HepG2 (cell line): ENCODE measurements at regions not wholly inside any gene's neighbourhood (a gene's known extent, or its start where the extent isn't known, plus 50 kb on each side); places are given as distances from the start of the nearest gene placed in this dataset.

Experiments
- ATAC-seq: fragments of 200-7000 bp; cut with Tn5 transposase; 3 replicates; pipeline ENCODE4 v1.9.1; 2020; ENCODE audit warnings: mild to moderate bottlenecking, moderate library complexity
- BruUV-seq: library from RNA; stranded (reverse); fragments of 400-500 nt; replicated peaks from 2 replicates; lab custom pipeline; 2021; lab: Mats Ljungman, UMichigan
- CTCF ChIA-PET: fragments of 300-600 bp; formaldehyde crosslinking; extraction: SDS; loops from one replicate; lab custom pipeline; 2021; ENCODE audit warnings: low total read pairs, inconsistent platforms, low intra/inter-chr PET ratio; lab: Yijun Ruan, JAX
- POLR2A ChIA-PET: fragments of 350-600 bp; sonication (Branson Sonifier 250); formaldehyde crosslinking; loops from one replicate; lab custom pipeline; 2020; ENCODE audit warnings: antibody characterized with exemption, inconsistent platforms; lab: Yijun Ruan, JAX
- DNase-seq: peaks from one replicate; pipeline ENCODE4 v3.0.0-alpha.2; 2015; ENCODE audit warnings: low spot score
- FAIRE-seq: peaks from 3 replicates; lab custom pipeline; 2011; peaks lifted over from hg19 to GRCh38; lab: Jason Lieb, UNC
- H2AFZ ChIP-seq: one replicate; pipeline ENCODE4 v1.6.1; 2011; ENCODE audit warnings: low read length, inconsistent platforms
- H3K27ac ChIP-seq: fragments of 300-600 bp; 3 replicates; pipeline ENCODE4 v1.8.0; 2011; ENCODE audit warnings: mixed run types, mild to moderate bottlenecking, mixed read lengths, low read length, inconsistent platforms; ENCODE audit not compliant: insufficient read depth; ENCODE audit errors: extremely low read length
- H3K27me3 ChIP-seq, 2 experiments: fragments of 200-600 bp in 1 of 2; 2 replicates in 1 of 2; 3 replicates in 1 of 2; pipeline versions ENCODE4 v1.6.0 to v1.8.0; 2011; ENCODE audit warnings: low read length in 2 of 2, mild to moderate bottlenecking in 2 of 2, moderate library complexity in 2 of 2, inconsistent platforms in 1 of 2; ENCODE audit not compliant: insufficient read depth in 2 of 2, control insufficient read depth in 1 of 2
- H3K36me3 ChIP-seq, 2 experiments: fragments of 200-600 bp in 1 of 2; replicated peaks in 1 of 2; 2 replicates in 1 of 2; 3 replicates in 1 of 2; pipeline versions ENCODE4 v1.5.1 to v1.8.0; 2011; ENCODE audit warnings: low read length in 2 of 2, inconsistent platforms in 1 of 2; ENCODE audit not compliant: insufficient read depth in 2 of 2, control insufficient read depth in 1 of 2
- H3K4me1 ChIP-seq: 2 replicates; pipeline ENCODE4 v1.5.1; 2012; ENCODE audit warnings: low read length, inconsistent platforms; ENCODE audit not compliant: insufficient read depth
- H3K4me2 ChIP-seq: 2 replicates; pipeline ENCODE4 v1.6.0; 2011; ENCODE audit warnings: low read depth, low read length, inconsistent platforms
- H3K4me3 ChIP-seq, 3 experiments: fragments of 200-600 bp in 1 of 3; sonication (generic), shearing (Covaris generic) in 1 of 3; replicated peaks in 1 of 3; 2 replicates each; pipeline ENCODE4 v1.5.1; 2011 to 2016; ENCODE audit warnings: low read length in 3 of 3, inconsistent platforms in 2 of 3, low read depth in 2 of 3, mild to moderate bottlenecking in 2 of 3, control low read depth in 1 of 3, mixed read lengths in 1 of 3; ENCODE audit not compliant: insufficient read depth in 1 of 3
- H3K79me2 ChIP-seq: one replicate; pipeline ENCODE4 v1.6.1; 2011; ENCODE audit warnings: low read length, inconsistent platforms; ENCODE audit not compliant: insufficient read depth
- H3K9ac ChIP-seq: 2 replicates; pipeline ENCODE4 v1.6.0; 2011; ENCODE audit warnings: mild to moderate bottlenecking, low read depth, low read length, inconsistent platforms; ENCODE audit not compliant: insufficient read depth
- H3K9me3 ChIP-seq: 2 replicates; pipeline ENCODE4 v1.5.1; 2012; ENCODE audit warnings: mild to moderate bottlenecking, low read length
- H4K20me1 ChIP-seq: 2 replicates; pipeline ENCODE4 v1.6.0; 2011; ENCODE audit warnings: inconsistent platforms, mild to moderate bottlenecking, low read length, moderate library complexity; ENCODE audit not compliant: insufficient read depth
- AKAP8 ChIP-seq: sonication (generic); formaldehyde crosslinking; IDR thresholded peaks from 2 replicates; pipeline ENCODE4 v1.5.1; 2020; ENCODE audit warnings: mild to moderate bottlenecking, missing genetic modification reagents
- BRCA1 ChIP-seq: sonication (generic); formaldehyde crosslinking; IDR thresholded peaks from 2 replicates; pipeline ENCODE4 v1.4.0; 2020; ENCODE audit warnings: missing genetic modification reagents
- CENPT ChIP-seq: sonication (generic); formaldehyde crosslinking; IDR thresholded peaks from 2 replicates; pipeline ENCODE4 v1.8.0; 2022; ENCODE audit warnings: low read depth, mild to moderate bottlenecking, moderate library complexity, missing genetic modification reagents
- DNMT3B ChIP-seq: conservative IDR thresholded peaks from 2 replicates; pipeline ENCODE4 v1.6.1; 2016; ENCODE audit warnings: missing biosample characterization, control low read depth
- EEA1 ChIP-seq: sonication (generic); formaldehyde crosslinking; IDR thresholded peaks from 2 replicates; pipeline ENCODE4 v1.5.1; 2020; ENCODE audit warnings: mild to moderate bottlenecking, missing genetic modification reagents, borderline replicate concordance
- FOXA3 ChIP-seq: IDR thresholded peaks from 2 replicates; pipeline ENCODE4 v1.6.1; 2016; ENCODE audit warnings: missing genetic modification reagents, missing compliant biosample characterization
- FOXO1 ChIP-seq: sonication (generic); formaldehyde crosslinking; IDR thresholded peaks from 2 replicates; pipeline ENCODE4 v1.4.0; 2020; ENCODE audit warnings: missing genetic modification reagents
- GATAD1 ChIP-seq: IDR thresholded peaks from 2 replicates; pipeline ENCODE4 v1.6.1; 2016; ENCODE audit warnings: missing genetic modification reagents, missing compliant biosample characterization
- MXD4 ChIP-seq: IDR thresholded peaks from 2 replicates; pipeline ENCODE4 v1.6.1; 2016; ENCODE audit warnings: mild to moderate bottlenecking, missing biosample characterization, missing genetic modification reagents
- RORA ChIP-seq: sonication (generic); formaldehyde crosslinking; IDR thresholded peaks from 2 replicates; pipeline ENCODE4 v1.5.0; 2020; ENCODE audit warnings: mild to moderate bottlenecking, missing genetic modification reagents, moderate library complexity
- ZNF143 ChIP-seq: sonication (generic); formaldehyde crosslinking; IDR thresholded peaks from 2 replicates; pipeline ENCODE4 v1.4.0; 2020; ENCODE audit warnings: missing genetic modification reagents
- ZNF296 ChIP-seq: sonication (generic); formaldehyde crosslinking; conservative IDR thresholded peaks from 2 replicates; pipeline ENCODE4 v1.5.0; 2020; ENCODE audit warnings: mild to moderate bottlenecking, missing genetic modification reagents
- ZNF709 ChIP-seq: sonication (generic); formaldehyde crosslinking; IDR thresholded peaks from 2 replicates; pipeline ENCODE4 v1.5.0; 2020; ENCODE audit warnings: mild to moderate bottlenecking, missing genetic modification reagents
- ZNF747 ChIP-seq: sonication (generic); formaldehyde crosslinking; IDR thresholded peaks from 2 replicates; pipeline ENCODE4 v1.8.1; 2023; ENCODE audit warnings: missing genetic modification reagents, mild to moderate bottlenecking, borderline replicate concordance
- ZNF816 ChIP-seq: sonication (generic); formaldehyde crosslinking; IDR thresholded peaks from 2 replicates; pipeline ENCODE4 v1.8.0; 2022; ENCODE audit warnings: missing genetic modification reagents, mild to moderate bottlenecking, borderline replicate concordance
- WGBS: methylation state at CpG from one replicate; pipeline ENCODE4 v1.1.6; 2017; ENCODE audit warnings: low lambda C conversion rate; 5-methylcytosine and 5-hydroxymethylcytosine counted together
- in situ Hi-C: cut with HindIII; loops from 2 replicates; pipeline ENCODE4 v1.10.0; 2017; ENCODE audit warnings: low pct_unique_long_range_greater_than_20kb; ENCODE audit not compliant: extremely low pct_ligation_motif_present
- intact Hi-C: fragments of 100-400 bp; cut with micrococcal nuclease; formaldehyde crosslinking; loops from one replicate; pipeline ENCODE4 v1.10.0; 2022; ENCODE audit not compliant: unreplicated experiment
- TF ChIP-seq, protein P1 (sequence below): sonication (generic); formaldehyde crosslinking; IDR thresholded peaks from 2 replicates; pipeline ENCODE4 v1.4.0; 2020; ENCODE audit warnings: missing genetic modification reagents, borderline replicate concordance
- TF ChIP-seq, protein P2 (sequence below): sonication (generic); formaldehyde crosslinking; IDR thresholded peaks from 2 replicates; pipeline ENCODE4 v1.4.0; 2020; ENCODE audit warnings: mild to moderate bottlenecking, missing genetic modification reagents
- TF ChIP-seq, protein P3 (sequence below): IDR thresholded peaks from 2 replicates; pipeline ENCODE4 v1.6.1; 2016
- TF ChIP-seq, protein P4 (sequence below): sonication (generic); formaldehyde crosslinking; IDR thresholded peaks from 2 replicates; pipeline ENCODE4 v1.5.1; 2020; ENCODE audit warnings: mild to moderate bottlenecking, missing genetic modification reagents, moderate library complexity

DNA sequence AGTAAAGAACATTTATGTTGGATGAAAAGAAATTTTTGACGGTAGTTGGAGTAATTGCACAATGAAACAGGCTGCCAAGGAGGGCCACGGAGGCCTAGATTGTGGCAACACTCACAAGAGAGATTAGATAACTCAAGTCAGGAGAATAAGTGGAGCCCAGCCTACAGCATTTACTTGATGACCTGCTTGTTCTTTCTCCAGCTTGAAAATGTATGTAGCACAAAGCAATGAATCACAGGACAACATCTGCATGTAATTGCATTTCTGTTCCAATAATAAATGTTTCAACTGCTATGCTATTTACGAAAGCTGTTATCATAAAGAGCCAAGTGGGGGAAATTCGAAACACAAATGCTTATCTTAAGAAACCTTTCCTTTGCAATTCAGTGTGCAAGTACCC, 221.2 kb upstream of the MID1 start (continued):
- no peak for TF ChIP-seq ZNF816
- TF ChIP-seq FOXA3 (CRISPR knock-in tag) = no peak
- no peak for TF ChIP-seq ZNF143 (CRISPR knock-in tag)

DNA sequence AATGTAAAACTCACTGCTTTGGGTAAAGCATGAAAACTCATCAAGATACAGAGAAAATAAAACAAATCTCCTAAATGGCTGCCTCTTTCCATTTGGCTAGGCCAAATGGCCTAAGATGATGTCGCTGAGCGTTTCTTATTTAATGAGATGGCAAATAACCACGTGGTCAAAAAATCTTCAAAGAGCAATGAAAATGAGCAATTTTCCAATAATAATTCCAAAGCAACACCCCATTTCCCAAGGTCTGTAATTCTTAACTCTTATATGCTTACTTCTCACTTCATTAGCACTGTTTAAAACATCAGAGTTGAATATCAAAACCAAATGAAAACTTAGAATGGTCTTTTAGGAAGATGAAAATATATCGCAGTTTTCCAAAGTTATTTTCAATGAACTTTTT, 222.3 kb upstream of the MID1 start:
- no TSS peak for BruUV-seq
- CTCF ChIA-PET = no interaction called here
- Histone ChIP-seq H3K4me2 (no peak overlapping the region), H3K9ac (no peak overlapping the region), H3K9me3 (no peaks in the 10 kb centered on the region), H3K4me1 (no peaks in the 10 kb centered on the region), H3K79me2 (no peaks in the 10 kb centered on the region), H2AFZ (no peak overlapping the region), H3K27ac (no peak overlapping the region), H3K27me3 (no peaks in the 10 kb centered on the region), H3K36me3 (no peaks in the 10 kb centered on the region), H3K4me3 (no peak overlapping the region), H4K20me1 (no peaks in the 10 kb centered on the region)
- in situ Hi-C loops = no loop called here
- intact Hi-C loops = no loop called here
- no peak for DNase-seq
- TF ChIP-seq, protein P1, sequence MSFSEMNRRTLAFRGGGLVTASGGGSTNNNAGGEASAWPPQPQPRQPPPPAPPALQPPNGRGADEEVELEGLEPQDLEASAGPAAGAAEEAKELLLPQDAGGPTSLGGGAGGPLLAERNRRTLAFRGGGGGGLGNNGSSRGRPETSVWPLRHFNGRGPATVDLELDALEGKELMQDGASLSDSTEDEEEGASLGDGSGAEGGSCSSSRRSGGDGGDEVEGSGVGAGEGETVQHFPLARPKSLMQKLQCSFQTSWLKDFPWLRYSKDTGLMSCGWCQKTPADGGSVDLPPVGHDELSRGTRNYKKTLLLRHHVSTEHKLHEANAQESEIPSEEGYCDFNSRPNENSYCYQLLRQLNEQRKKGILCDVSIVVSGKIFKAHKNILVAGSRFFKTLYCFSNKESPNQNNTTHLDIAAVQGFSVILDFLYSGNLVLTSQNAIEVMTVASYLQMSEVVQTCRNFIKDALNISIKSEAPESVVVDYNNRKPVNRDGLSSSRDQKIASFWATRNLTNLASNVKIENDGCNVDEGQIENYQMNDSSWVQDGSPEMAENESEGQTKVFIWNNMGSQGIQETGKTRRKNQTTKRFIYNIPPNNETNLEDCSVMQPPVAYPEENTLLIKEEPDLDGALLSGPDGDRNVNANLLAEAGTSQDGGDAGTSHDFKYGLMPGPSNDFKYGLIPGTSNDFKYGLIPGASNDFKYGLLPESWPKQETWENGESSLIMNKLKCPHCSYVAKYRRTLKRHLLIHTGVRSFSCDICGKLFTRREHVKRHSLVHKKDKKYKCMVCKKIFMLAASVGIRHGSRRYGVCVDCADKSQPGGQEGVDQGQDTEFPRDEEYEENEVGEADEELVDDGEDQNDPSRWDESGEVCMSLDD = no peak
- no peak for TF ChIP-seq CENPT (CRISPR knock-in tag)
- no peak for TF ChIP-seq AKAP8
- no peak for TF ChIP-seq DNMT3B (CRISPR knock-in tag)
- no peak for TF ChIP-seq EEA1 (CRISPR knock-in tag)
- TF ChIP-seq ZNF747 = no peak
- TF ChIP-seq, protein P2, sequence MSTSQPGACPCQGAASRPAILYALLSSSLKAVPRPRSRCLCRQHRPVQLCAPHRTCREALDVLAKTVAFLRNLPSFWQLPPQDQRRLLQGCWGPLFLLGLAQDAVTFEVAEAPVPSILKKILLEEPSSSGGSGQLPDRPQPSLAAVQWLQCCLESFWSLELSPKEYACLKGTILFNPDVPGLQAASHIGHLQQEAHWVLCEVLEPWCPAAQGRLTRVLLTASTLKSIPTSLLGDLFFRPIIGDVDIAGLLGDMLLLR (CRISPR knock-in tag) = no peak
- TF ChIP-seq MXD4 (CRISPR knock-in tag) = no peak
- TF ChIP-seq GATAD1 = no peak
- no peak for TF ChIP-seq RORA
- TF ChIP-seq, protein P3, sequence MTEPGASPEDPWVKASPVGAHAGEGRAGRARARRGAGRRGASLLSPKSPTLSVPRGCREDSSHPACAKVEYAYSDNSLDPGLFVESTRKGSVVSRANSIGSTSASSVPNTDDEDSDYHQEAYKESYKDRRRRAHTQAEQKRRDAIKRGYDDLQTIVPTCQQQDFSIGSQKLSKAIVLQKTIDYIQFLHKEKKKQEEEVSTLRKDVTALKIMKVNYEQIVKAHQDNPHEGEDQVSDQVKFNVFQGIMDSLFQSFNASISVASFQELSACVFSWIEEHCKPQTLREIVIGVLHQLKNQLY = no peak
- TF ChIP-seq ZNF709 (CRISPR knock-in tag) = no peak
- TF ChIP-seq FOXO1 = no peak
- no peak for TF ChIP-seq BRCA1
- no peak for TF ChIP-seq ZNF296 (CRISPR knock-in tag)
- TF ChIP-seq, protein P4, sequence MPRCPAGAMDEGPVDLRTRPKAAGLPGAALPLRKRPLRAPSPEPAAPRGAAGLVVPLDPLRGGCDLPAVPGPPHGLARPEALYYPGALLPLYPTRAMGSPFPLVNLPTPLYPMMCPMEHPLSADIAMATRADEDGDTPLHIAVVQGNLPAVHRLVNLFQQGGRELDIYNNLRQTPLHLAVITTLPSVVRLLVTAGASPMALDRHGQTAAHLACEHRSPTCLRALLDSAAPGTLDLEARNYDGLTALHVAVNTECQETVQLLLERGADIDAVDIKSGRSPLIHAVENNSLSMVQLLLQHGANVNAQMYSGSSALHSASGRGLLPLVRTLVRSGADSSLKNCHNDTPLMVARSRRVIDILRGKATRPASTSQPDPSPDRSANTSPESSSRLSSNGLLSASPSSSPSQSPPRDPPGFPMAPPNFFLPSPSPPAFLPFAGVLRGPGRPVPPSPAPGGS (CRISPR knock-in tag) = no peak
- FAIRE-seq = no peak
- POLR2A ChIA-PET = no interaction called here
- no peak for ATAC-seq
- 79% methylated on average over 4 of the region's 4 CpGs for WGBS
